Activated T-cell treated with anti-CD3 and anti-CD28 coated beads, Interleukin-2, amount 50 U/mL, for 4 hours (primary cell): ENCODE measurements at regions not wholly inside any gene's neighbourhood (a gene's known extent, or its start where the extent isn't known, plus 50 kb on each side); places are given as distances from the start of the nearest gene placed in this dataset.

Experiments used
- ATAC-seq, 2 donors: fragments of 200-7000 bp; cut with Tn5 transposase; one replicate each; pipeline ENCODE4 v1.10.0; 2021
- DNase-seq: peaks from one replicate; pipeline ENCODE4 v3.0.0-alpha.2; 2020
- H3K27me3 Mint-ChIP-seq: one replicate; pipeline ENCODE4 v1.8.0; 2021; ENCODE audit warnings: low read depth, mixed read lengths
- H3K36me3 Mint-ChIP-seq: one replicate; pipeline ENCODE4 v1.8.0; 2022; ENCODE audit warnings: mixed read lengths; ENCODE audit not compliant: insufficient read depth
- H3K4me1 Mint-ChIP-seq: one replicate; pipeline ENCODE4 v1.8.0; 2021; ENCODE audit warnings: low read depth, mixed read lengths
- H3K4me3 Mint-ChIP-seq: one replicate; pipeline ENCODE4 v1.8.0; 2021; ENCODE audit warnings: mild to moderate bottlenecking, moderate library complexity, mixed read lengths
- H3K9me3 Mint-ChIP-seq: one replicate; pipeline ENCODE4 v1.8.0; 2021; ENCODE audit warnings: mixed read lengths

- Mint-ChIP-seq H3K4me1 (no peaks in the 10 kb centered on the region), H3K36me3 (no peaks in the 10 kb centered on the region), H3K27me3 (peaks cover 11% of the 10 kb centered on the region), H3K9me3 (no peaks in the 10 kb centered on the region), H3K4me3 (no peak overlapping the region)
- DNase-seq (no peak), ATAC-seq (no peak)
These were observed 265.3 kb upstream of the PKDCC start for GRCh38 chr2:41782306-41783158.

DNA sequence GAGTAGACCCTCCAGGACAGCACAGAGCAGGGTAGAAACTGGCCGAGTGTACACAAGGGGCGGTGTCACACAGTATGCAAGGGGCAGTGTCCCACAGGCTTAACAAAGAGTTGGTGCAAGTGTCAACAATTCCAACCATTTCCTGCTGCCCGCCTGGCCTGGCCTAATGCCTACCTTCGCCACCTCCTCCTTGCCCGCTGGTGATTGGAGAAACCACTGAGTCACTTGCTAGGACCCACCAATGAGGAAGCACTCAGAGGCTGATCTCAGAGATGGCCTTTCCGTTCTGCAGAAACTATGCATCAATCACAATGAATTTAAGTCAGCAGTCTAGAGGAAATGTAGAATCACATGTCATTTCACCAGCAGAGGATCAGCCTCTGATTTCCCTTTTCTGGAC, 263.3 kb upstream of the PKDCC start:
- Mint-ChIP-seq H3K4me3 (no peak overlapping the region), H3K36me3 (no peaks in the 10 kb centered on the region), H3K27me3 (peaks cover 11% of the 10 kb centered on the region), H3K9me3 (no peaks in the 10 kb centered on the region), H3K4me1 (no peaks in the 10 kb centered on the region)
- no peak for ATAC-seq
- no peak for DNase-seq

DNA sequence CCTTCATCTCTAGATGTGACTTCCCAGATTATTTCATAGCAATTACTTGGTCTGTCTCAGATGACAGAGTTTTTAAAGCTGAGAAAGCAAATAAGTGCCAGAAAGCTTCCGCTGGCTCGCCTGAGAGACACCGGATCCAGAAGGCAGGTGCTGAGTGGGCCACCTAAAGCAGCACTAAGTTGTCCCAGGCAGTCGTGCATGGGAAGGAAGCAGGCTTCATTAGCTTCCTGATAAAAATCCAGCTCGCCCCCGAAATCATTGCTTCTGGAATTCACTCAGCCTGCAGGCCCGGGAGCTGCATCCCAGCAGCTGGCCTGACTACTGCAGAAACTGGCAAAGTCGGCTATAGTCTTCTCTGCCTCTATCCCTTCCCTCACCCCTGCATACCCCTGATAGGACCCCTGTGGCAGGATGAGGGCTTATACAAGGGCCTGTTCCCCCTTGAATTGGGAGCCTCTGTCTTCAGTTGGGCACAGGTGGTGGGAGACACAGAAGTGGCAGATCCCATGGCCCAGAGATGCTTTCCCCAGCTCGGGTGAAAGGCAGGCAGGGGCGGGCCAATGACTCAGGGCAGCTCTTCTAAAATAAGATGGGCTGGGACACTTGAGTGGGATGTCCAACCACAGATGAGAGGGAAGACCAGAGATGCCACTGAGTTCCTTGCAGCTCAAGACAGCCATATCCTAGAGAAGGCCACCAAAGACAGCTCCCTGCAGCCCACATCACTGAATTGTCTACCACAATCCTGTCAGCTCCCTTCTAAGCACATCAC, 262.4 kb upstream of the PKDCC start:
- Mint-ChIP-seq H3K9me3 (no peaks in the 10 kb centered on the region), H3K36me3 (no peaks in the 10 kb centered on the region), H3K4me1 (no peaks in the 10 kb centered on the region), H3K27me3 (peaks cover 14% of the 10 kb centered on the region), H3K4me3 (no peak overlapping the region)
- DNase-seq (no peak), ATAC-seq (no peak)

DNA sequence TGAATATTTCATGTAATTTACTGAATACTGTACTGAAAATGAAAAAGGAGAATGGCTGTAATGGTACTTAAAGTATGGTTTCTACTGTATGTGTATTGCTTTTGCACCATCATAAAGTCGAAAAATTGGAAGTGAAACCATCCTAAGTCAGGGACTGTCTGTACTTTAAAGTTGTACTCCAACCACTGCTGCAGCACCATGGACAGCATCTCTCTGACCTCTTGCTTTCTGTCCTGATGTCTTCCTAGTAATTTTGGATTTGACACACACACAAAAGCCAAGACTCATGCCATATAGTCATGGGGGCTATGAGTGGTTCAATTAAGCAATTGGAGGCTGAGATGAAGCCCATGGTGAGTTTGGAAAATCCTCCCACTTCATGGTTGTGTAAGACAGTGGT, 256.3 kb upstream of the PKDCC start:
- Mint-ChIP-seq H3K4me1 (no peaks in the 10 kb centered on the region), H3K9me3 (no peaks in the 10 kb centered on the region), H3K36me3 (no peaks in the 10 kb centered on the region), H3K27me3 (peaks cover 15% of the 10 kb centered on the region), H3K4me3 (no peak overlapping the region)
- DNase-seq (no peak), ATAC-seq (no peak)

DNA sequence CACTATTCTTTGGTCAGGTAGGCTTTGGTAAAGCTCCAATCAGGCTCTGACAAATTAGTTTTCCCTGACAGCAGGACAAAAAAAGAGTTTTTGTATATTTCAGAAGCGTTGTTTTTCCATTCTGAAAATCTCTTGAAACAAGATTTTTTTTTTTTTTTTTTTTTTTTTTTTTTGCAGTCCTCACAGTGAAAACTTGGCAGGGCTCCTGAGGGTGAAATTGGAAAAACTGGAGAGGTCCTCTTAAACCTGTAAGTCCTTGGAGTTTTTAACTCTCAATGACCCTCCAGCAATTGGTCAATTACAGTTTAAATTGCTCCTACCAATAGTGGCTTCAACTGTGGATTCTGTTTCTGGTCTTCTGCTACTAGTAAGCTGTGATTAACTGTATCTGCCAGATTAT, 244.5 kb upstream of the PKDCC start:
- Mint-ChIP-seq H3K27me3 (peaks cover 55% of the 10 kb centered on the region), H3K36me3 (no peaks in the 10 kb centered on the region), H3K4me3 (no peak overlapping the region), H3K4me1 (no peaks in the 10 kb centered on the region), H3K9me3 (peaks cover 16% of the 10 kb centered on the region)
- no peak for ATAC-seq
- DNase-seq = no peak

- H3K27me3 Mint-ChIP-seq = peaks cover 62% of the 10 kb centered on the region
- DNase-seq (no peak), ATAC-seq (no peak)
- no peaks in the 10 kb centered on the region for H3K4me1 Mint-ChIP-seq
- H3K4me3 Mint-ChIP-seq = no peak overlapping the region
- H3K36me3 Mint-ChIP-seq = no peaks in the 10 kb centered on the region
- peaks cover 13% of the 10 kb centered on the region for H3K9me3 Mint-ChIP-seq
These were observed 241.5 kb upstream of the PKDCC start for GRCh38 chr2:41806286-41806685.

DNA sequence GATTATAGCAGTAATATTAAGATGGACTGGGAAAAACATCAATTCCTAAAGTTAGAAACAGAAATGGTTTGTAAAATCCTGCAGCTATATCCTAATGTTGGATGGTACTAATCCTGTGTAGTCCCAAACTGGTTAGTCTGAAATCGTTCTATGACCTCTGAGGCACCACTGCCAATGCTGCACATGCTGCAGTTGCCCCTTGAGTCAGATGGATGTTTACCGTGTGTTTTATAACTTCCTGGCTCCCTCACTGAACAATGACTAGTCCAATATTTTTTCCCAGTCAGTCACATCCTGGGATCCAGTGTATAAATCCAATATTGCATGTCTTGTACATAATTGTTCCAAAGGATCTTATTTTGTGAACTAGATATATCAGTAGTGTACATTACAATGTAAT, 226.7 kb upstream of the PKDCC start:
- peaks cover 33% of the 10 kb centered on the region for H3K27me3 Mint-ChIP-seq
- H3K4me1 Mint-ChIP-seq = no peaks in the 10 kb centered on the region
- H3K4me3 Mint-ChIP-seq = no peak overlapping the region
- no peaks in the 10 kb centered on the region for H3K36me3 Mint-ChIP-seq
- DNase-seq (no peak), ATAC-seq (no peak)
- H3K9me3 Mint-ChIP-seq = peaks cover 12% of the 10 kb centered on the region

DNA sequence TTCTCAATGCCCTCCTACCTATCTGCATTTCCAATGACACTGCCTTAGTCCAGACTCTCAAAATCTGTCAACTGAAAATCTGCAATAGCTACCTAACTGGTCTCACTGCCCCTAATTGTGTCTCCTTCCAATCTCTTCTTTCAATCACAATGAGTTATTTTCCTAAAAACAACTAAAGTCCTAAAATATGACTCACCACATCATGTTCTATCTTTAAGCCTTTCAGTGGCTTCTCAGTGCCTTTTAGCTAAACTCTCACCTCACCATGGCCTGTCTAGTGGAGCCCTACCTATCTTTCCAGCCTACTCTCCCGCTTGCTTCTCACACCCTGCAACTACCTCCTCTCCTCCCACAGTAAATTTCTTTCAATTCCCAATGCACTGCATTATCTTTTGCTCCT, 220.9 kb upstream of the PKDCC start:
- no peaks in the 10 kb centered on the region for H3K9me3 Mint-ChIP-seq
- no peaks in the 10 kb centered on the region for H3K36me3 Mint-ChIP-seq
- H3K27me3 Mint-ChIP-seq = peaks cover 34% of the 10 kb centered on the region
- ATAC-seq = no peak
- H3K4me3 Mint-ChIP-seq = no peak overlapping the region
- H3K4me1 Mint-ChIP-seq = no peaks in the 10 kb centered on the region
- no peak for DNase-seq

DNA sequence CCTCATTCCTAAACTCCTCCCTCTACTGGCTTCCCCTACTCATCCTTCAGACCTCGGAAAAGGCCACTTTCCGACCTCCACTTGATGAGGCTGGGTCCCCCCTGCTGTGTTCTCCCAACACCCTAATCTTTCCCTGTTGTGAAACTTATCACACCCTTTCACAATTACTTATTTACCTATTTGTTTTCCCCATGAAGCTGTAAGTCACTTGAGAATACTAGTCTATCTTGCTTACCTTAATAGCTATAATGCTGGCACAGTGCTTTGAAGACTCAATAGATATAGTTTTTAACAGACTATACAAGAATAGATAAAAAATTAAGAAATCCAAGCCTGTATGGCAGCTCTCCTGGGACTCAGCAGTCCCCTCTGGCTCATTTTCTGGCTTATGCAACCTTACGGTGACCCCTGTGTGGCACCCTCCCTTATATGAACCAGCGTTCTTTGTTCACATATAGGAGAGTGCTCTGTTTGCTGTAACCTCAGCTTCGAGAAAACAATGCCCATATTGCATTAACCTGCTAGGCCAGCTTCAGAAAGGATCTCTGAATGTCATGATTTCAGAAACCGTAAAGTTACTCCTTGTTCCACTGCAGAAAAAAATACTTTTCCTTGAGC, 220.4 kb upstream of the PKDCC start:
- peaks cover 33% of the 10 kb centered on the region for H3K27me3 Mint-ChIP-seq
- DNase-seq = no peak
- no peak overlapping the region for H3K4me3 Mint-ChIP-seq
- no peaks in the 10 kb centered on the region for H3K4me1 Mint-ChIP-seq
- no peaks in the 10 kb centered on the region for H3K9me3 Mint-ChIP-seq
- H3K36me3 Mint-ChIP-seq = no peaks in the 10 kb centered on the region
- no peak for ATAC-seq

GRCh38 chr2:41828052-41828643, 219.7 kb upstream of the PKDCC start:
- Mint-ChIP-seq H3K4me3 (no peak overlapping the region), H3K9me3 (no peaks in the 10 kb centered on the region), H3K4me1 (no peaks in the 10 kb centered on the region), H3K36me3 (no peaks in the 10 kb centered on the region), H3K27me3 (peaks cover 37% of the 10 kb centered on the region)
- DNase-seq = no peak
- ATAC-seq = no peak

GRCh38 chr2:41829052-41829451, 218.8 kb upstream of the PKDCC start:
- no peak overlapping the region for H3K4me3 Mint-ChIP-seq
- H3K9me3 Mint-ChIP-seq = no peaks in the 10 kb centered on the region
- no peaks in the 10 kb centered on the region for H3K4me1 Mint-ChIP-seq
- DNase-seq = no peak
- H3K36me3 Mint-ChIP-seq = no peaks in the 10 kb centered on the region
- H3K27me3 Mint-ChIP-seq = peaks cover 31% of the 10 kb centered on the region
- no peak for ATAC-seq

- DNase-seq = no peak
- no peaks in the 10 kb centered on the region for H3K36me3 Mint-ChIP-seq
- H3K9me3 Mint-ChIP-seq = no peaks in the 10 kb centered on the region
- H3K4me3 Mint-ChIP-seq = no peak overlapping the region
- H3K4me1 Mint-ChIP-seq = no peaks in the 10 kb centered on the region
- ATAC-seq = no peak
- H3K27me3 Mint-ChIP-seq = peaks cover 35% of the 10 kb centered on the region
These were observed 217.2 kb upstream of the PKDCC start for GRCh38 chr2:41830600-41830999.

DNA sequence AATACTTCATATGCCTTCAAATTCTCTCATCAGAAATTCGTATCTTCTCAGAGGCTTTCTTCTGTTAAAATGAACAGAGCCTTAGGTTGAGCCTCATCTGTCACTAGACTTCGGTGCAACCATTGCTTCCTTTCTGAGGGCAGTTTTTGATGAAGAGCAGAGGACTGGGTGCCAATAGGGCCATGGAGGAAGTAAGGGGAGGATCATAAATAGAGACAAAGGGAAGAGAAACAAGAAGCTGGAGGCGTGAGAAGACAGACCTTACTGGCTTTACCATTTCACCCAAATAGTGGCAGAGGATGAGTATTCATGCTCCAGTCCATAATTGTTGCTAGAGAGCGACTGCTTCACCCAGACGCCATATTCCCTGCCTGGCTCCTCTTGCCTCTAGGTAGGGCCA, 215.6 kb upstream of the PKDCC start:
- Mint-ChIP-seq H3K9me3 (no peaks in the 10 kb centered on the region), H3K36me3 (no peaks in the 10 kb centered on the region), H3K4me3 (no peak overlapping the region), H3K4me1 (no peaks in the 10 kb centered on the region), H3K27me3 (peaks cover 38% of the 10 kb centered on the region)
- DNase-seq (no peak), ATAC-seq (no peak)

DNA sequence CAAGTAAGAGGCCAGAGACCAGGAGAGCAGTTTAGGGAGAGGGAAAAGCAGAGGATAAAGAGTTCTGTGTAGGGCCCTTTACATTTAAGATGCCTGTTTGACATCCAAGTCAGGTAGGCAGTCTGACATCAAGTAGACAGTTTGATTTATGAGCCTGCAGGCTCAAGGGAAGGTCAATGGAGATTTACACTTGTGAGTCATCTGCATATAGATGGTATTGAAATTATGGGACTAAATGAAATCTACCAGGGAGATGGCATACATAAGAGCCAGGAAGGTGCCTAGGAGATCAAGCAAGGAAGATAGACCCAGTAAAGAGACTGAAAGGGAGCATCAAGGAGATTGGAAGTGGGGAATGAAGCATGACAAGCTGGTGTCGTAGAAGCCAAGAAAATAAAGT, 212.4 kb upstream of the PKDCC start:
- H3K36me3 Mint-ChIP-seq = no peaks in the 10 kb centered on the region
- peaks cover 36% of the 10 kb centered on the region for H3K27me3 Mint-ChIP-seq
- H3K4me1 Mint-ChIP-seq = no peaks in the 10 kb centered on the region
- no peaks in the 10 kb centered on the region for H3K9me3 Mint-ChIP-seq
- H3K4me3 Mint-ChIP-seq = no peak overlapping the region
- DNase-seq (no peak), ATAC-seq (no peak)
